NCI-H2107 treated with DMSO at 0.1 percent for 48 hours (cell line): ENCODE measurements at regions not wholly inside any gene's neighbourhood (a gene's known extent, or its start where the extent isn't known, plus 50 kb on each side); places are given as distances from the start of the nearest gene placed in this dataset.

ENCODE experiments used
- DNase-seq: peaks from one replicate; lab custom pipeline; 2025; ENCODE audit not compliant: unreplicated experiment; lab: John Stamatoyannopoulos, UW

DNA sequence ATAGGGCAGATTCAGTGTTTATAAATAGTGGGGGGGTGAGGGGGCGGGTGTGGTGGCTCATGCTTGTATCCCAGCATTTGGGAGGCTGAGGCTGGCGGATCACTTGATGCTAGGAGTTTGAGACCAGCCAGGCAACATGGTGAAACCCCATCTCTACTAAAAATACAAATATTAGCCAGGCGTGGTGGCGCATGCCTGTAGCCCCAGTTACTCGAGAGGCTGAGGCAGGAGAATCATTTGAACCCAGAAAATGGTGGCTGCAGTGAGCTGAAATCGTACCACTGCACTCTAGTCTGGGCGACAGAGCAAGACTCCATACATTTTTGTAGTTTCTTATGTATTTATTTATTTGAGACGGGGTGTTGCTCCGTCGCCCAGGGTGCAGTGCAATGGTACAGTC lies 109.0 kb upstream of the ZNF217 start:
- no peak for DNase-seq

DNA sequence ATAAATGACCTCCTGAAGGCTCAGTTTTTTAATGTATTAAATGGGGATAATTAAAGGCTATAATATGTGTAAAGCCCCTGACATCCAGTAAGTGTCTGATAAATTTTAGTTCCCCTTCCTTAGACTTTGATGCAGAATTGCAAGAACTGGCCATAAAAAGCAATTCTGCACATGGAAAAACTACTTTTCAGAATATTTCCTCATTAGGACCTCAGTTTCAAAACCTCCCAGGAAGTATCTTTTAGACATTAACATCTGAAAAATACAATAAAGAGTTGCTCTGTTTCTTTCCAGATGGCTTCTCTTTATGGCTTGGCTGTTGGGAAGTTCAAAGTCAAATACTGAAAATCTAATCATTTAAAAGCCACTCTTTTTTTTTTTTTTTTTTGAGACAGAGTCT lies 106.3 kb upstream of the ZNF217 start:
- no peak for DNase-seq

DNA sequence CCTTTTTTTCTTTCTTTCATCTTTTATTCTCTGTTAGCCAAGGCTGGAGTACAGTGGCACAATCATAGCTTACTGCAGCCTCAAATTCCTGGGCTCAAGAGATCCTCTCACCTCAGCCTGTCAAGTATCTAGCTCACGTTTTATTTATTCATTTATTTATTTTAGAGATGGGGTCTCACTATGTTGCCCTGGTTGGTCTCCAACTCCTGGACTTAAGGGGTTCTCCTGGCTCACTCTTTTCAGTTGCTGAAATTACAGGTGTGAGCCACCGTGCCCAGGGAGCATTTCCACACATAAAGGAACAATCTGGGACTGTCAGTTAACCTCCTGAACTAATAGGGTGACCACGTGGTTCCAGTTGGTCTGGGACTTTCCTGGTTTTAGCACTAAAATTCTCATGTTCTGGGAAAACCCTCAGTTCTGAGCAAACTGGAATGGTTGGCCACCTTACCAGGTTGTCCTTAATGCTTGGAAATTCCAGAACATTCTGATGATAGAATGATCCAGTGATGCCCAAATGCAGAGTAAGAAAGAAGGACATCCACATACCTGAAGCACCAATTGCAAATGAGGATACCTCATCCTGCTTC lies 105.5 kb upstream of the ZNF217 start:
- DNase-seq = no peak

DNA sequence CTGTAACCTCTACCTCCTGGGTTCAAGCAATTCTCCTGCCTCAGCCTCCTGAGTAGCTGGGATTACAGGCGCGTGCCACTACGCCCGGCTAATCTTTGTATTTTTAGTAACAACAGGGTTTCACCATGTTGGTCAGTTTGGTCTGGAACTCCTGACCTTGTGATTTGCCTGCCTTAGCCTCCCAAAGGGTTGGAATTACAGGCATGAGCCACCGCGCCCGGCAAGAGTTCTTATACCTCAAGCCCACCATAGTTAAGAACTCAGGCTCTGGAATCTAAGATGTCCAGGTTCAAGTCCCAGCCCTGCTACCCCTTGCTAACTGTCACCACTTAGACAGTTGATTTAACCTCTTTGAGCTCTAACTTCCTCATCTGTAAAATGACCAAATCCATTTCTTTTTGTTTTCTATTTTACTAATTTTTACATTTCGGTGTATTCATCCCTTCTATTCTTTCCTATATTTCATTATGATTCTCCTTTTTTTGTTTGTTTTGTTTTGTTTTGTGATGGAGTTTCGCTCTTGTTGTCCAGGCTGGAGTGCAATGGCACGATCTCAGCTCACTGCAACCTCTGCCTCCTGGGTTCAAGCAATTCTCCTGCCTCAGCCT lies 104.8 kb upstream of the ZNF217 start:
- DNase-seq = no peak

DNA sequence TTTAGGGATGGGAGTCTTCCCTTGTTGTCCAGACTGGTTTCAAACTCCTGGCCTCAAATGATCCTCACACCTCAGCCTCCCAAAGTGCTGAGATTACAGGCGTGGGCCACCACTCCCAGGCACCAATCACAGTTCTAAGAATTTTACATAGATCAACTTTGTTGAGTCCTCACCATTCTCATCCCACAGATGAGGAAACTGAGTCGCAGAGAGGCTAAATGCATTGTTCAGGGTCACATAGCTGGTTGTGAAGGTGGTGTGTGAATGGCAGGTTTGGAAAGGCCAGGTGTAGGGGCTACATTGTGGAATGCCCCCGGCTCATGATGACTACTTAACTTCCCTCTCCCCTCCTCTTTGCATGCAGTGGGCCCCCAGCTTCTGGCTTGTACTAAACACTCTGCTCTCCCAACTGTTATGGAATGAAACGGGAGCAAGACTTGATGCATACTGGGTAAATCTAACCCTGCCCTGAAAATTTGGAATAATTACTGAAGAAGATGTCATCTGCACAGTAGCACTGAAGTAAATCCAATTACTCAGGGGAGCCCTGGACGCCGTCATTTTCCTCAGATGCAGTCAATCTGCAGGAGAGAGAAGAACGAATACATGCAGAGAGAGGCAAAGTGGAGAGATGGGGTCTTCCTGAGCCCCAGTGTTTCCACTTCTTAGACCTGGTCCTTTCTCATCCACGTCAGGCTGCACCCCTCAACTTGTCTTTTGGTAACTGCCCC lies 102.3 kb upstream of the ZNF217 start:
- DNase-seq = no peak

DNA sequence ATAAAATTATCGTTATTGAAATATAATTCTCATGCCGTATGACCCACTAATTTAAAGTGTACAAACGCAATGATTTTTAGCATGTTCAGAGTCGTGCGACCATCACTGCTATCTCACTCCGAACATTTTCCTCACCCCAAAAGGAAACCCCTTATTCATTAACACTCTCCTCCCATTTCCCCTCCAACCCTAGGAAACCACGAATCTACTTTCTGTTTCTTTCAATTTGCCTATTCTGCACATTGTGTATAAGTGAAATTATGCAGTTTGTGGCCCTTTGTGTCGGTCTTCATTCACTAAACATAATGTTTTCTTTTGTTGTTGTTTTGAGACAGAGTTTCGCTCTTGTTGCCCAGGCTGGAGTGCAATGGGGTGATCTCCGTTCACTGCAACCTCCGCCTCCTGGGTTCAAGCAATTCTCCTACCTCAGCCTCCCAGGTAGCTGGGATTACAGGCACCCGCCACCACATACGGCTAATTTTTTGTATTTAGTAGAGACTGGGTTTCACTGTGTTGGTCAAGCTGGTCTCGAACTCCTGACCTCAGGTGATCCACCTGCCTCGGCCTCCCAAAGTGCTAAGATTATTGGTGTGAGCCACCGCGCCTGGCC lies 99.7 kb upstream of the ZNF217 start:
- DNase-seq = no peak

DNA sequence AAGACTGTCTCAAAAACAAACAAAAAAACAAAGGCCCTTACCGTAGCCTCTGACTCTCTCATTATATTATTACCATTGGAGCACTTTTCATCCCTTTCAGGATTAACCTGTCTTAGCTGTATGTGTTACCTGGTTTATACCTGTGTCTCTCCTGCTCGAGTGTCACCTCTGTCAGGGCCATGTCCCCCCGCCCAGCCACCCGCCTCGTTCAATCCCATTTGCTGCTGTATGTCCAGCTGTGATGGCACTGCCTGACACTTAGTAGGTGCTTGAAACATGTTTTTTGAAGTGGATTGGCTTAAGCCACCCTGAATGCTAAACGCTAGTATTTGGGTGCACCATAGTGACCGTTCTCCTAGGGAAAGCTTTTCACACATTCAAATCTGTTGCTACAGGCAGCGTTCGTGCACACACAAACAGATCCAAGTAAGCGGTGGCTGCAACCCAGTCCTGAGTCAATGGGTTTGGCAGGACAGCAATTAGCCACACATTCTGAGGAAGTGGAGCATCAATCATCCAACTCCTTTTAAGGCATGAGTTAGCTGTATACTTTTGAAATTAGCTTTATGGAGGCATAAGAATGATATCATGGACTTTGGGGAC lies 98.9 kb upstream of the ZNF217 start:
- DNase-seq = no peak

DNA sequence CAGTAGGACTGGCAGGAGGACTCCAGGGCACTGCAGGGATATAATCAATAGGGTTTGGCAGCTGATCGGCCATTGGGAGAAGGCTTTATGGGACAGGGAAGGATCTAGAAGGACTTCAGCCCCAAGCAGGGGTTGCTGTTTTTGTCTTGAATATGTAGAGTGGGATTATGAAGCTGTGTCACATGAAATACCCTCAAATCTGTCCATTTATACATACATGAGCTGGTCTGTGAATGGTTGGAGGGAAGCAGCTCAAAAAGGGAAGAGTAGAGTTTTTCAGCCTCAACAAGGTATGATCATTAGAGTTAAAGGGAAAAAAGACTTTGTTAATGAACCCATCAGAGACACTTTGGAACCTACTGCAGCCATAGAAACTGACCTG lies 98.2 kb upstream of the ZNF217 start:
- DNase-seq = no peak

DNA sequence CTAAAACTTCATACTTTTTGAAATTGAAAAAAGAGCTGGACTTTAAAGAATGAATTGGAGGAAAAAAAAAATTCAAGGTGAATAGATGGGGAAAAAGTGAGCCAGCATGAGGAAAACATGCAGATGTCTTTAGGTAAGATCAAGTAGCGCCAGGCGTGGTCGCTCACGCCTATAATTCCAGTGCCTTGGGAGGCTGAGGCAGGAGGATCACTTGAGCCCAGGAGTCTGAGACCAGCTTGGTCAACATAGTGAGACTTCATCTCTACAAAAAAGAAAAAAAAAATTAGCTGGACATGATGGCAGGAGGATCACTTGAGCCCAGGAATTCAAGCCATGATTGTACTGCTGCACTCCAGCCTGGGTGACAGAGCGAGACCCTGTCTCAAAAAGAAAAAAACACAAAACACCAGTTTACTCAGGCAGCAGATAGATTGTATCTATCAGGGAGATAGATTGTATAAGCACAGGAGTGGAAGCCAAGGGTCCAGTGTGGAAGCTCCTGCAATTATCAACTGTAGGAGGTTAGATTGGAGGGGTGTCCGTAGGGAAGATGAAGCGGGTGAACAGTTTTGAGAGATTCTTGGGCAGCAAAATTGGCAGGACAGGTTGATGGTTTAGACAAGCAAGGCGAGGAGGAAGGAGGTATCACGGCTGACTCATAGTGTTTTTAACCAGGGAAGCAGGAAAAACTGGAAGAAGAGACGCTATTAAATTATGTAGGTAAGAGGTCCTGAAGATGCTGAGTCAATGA lies 97.6 kb upstream of the ZNF217 start:
- no peak for DNase-seq

DNA sequence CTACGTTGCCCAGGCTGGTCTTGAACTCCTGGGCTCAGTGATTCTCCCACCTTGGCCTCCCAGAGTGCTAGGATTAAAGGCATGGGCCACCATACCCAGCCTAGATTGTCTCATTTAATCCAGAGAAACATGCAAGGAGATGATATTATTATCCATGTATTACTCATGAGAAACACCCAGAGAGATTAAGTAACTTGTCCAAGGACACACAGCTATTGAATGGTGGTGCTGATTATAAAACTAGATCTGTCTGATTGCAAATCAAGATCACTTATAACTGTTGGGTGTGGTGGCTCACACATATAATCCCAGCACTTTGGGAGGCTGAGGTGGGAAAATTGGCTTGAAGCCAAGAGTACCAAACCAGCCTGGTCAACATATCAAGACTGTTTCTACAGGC lies 94.4 kb upstream of the ZNF217 start:
- no peak for DNase-seq

DNA sequence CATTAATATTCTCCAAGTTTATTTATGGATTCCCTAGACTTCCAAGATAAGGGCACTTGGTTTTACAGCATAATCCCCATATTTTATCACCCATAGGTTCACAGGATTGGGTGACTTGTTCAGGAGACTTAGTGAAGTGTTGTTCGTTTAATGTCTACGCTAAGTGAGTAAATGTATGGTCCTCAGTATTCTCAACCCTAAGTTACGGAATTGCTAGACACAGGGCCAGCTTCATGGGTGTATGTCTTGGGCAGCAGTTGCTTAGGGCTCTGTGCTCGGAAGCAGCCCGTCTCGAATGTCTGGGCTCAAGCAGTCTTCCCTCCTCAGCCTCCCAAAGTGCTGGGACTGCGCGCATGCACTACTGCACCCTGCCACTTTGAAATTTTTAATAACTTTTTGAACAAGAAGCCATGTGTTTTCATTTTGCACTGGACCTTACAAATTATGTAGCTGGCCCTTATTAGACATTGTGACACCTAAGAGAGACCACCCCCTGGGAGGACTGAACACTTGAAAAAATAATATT lies 91.5 kb upstream of the ZNF217 start:
- no peak for DNase-seq

DNA sequence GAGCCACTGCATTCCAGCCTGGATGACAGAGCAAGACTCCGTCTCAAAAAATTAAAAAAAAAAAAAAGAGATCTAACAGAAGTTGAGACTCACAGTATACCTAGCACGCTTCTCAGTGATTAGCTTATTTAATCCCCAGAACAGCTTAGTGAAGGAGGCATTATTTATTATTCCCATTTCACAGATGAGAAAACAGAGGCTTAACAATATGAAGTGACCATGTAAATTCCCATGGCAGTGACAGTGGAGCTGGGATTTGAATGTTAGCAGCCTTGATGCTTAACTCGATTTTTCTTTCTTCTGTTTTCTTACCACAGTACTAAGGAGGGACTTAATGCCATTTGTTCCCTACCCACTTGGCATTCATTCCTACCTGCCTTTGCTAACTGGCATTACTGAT lies 89.9 kb upstream of the ZNF217 start:
- no peak for DNase-seq

DNA sequence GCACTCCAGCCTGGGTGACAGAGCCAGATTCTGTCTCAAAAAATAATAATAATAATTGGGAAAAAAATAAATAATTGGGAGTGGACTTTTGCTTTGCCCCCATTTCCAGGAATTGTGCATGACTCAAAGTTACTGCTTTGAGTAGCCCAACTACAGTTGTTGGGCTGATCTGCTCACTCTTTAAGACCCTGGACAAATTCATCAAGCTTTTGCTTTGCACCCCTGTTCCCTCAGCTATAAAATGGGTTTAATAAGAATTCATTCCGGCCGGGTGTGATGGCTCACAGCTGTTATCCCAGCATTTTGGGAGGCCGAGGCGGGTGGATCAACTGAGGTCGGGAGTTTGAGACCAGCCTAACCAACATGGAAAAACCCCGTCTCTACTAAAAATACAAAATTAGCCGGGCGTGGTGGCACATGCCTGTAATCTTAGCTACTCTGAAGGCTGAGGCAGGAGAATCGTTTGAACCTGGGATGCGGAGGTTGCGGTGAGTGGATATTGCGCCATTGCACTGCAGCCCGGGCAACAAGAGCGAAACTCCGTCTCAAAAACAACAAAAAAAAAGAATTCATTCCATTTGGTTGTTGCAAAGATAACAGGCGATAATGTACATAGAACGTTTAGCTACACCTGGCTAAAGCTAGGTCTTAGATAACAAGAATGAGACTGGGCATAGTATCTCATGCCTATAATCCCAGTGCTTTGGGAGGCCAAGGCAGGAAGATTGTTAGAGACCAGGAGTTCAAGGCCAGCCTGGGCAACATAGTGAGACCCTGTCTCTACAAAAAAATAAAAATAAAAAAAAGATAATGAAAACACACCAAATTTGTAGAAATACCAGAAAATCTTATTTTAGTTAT lies 87.9 kb upstream of the ZNF217 start:
- DNase-seq = no peak

DNA sequence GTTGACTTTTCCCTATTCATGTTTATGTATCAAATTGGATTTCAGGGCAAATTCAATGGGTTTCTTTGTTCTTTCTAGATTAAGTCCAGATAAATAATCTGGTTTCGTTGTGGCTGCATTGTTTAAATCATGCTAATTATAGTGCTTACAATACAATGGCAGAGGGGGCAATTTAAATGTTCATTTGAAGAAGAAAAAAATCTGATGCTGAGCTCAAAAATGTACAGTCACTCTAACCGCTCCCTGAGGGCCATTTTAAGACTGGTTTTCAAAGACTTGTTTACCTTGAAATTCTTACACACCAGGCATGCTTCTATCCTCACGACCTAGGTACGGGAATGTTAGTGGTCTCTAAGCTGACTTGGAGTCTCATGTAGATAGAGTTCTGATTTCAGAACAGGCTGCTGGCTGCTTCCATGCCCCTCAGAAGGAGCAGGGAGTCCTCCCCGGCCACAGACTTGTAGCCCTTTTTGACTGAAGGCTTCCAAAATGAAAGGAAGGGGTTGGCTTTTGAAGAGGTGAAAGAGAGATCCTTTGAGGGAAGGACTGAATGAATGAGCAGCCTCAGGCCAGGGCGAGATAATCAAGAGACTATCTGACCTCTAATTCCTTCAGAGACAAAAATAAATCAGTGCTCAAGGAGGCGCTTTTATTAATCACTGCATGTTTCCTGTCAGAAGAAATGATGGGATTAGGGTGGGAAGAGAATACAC lies 86.1 kb upstream of the ZNF217 start:
- no peak for DNase-seq

DNA sequence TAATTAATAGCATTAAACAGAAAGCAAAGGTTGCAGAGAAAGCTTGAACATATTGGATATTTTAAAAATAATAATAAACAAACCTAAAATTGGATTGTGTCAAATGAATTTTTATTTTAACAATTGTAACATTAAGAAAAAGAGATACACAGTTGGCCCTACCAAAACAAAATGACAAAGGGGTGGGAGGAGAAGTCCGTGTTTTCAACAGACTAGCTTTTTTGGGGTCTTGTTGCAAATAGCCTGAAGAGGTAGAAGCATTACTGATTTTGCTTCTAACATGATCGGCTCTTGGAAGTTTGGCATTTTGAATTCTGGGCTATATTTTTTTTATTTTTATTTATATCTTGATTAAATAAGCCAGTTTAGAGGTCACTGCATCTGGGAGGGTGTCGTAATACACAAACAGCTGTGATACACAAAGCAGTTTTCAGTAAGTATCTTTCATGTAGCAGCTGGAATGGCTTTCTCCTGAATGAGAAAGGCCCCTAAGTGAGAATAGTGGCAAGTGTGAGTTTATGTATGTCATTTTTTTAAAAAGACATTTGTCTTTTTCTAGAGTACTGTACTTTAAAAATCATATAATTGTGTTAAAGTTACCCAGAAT lies 85.5 kb upstream of the ZNF217 start:
- DNase-seq = no peak

DNA sequence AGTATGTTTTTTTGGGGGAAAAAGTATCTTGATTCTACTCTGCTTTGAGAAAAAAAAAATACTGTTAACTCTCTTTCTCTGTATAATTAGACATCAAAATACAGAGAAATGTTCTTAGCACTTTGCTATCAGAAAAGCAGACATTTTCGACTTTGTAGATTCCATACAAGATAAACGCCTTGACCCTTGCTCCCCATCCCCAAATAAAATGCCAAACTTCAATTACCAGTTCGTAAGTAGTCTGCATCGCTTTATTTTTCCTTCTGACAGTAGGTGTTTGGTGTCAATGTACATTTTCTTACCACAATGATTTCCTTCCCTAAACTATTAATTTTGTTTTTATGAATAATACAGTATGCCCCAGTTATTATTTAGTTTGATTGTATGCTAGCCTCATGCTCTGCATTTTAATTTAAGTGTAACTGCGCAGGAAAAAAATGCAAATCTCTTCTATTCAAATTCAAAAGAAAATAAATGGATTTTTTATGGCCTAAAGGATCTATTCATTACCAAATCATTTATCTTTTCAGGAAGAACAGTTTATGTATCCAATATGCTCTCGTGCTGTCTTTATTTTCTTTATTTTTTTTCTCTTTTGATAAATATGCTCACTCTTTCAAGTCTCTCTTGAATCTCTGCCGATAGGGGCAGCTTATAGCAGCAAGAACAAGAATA lies 84.8 kb upstream of the ZNF217 start:
- no peak for DNase-seq

DNA sequence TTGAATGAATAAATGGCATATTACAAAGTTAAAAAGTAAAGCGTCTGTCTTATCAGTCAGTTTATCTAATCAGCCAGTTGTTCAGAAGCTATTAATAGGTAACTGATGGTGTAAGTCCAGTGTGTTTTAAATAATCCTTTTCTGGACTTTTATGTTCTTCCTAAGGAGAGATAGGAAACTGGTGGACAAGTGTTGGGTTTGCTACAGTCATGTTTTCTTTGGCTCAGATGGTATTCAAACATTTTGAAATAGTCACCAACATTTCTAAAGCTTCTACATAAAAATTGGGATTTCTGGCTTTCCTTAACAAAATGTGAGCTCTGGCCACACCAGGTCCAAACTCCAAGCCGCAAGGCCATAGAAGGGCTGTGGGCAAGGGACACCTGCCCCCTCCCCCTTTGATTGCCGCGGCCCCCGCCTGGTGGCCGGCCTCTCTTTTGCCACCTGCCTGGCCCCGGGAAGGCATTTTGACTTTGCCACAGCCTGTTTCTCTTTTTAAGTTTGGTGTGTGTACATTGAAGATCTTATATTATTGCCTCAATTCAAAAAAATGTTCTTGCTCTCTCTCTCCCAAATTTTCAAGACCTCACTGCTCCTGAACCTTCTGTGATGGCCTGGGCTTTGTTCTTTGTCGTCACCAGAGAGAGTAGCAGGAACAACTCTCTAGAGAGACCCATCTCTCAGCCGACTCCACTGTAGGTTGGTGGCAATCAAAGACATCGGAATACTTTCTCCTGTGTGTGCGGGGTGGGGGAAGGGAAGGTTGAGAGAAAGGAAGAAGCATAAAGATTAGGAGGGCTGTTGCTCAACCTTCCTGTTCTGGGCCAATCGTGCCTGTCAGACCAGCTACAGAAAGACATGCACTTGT lies 84.0 kb upstream of the ZNF217 start:
- no peak for DNase-seq
